CD8-positive, alpha-beta memory T cell (primary cell): ENCODE measurements at regions not wholly inside any gene's neighbourhood (a gene's known extent, or its start where the extent isn't known, plus 50 kb on each side); places are given as distances from the start of the nearest gene placed in this dataset.

ENCODE experiments used
- CTCF ChIA-PET: fragments of 350-600 bp; sonication (Branson Sonifier 250); formaldehyde crosslinking; loops from one replicate; lab custom pipeline; 2021; ENCODE audit warnings: antibody characterized with exemption; lab: Charles Lee
- POLR2A ChIA-PET: fragments of 350-600 bp; sonication (Branson Sonifier 250); formaldehyde crosslinking; loops from one replicate; lab custom pipeline; 2021; ENCODE audit warnings: antibody characterized with exemption; lab: Charles Lee
- DNase-seq, 5 donors: peaks; one replicate each; pipeline versions ENCODE4 v3.0.0 to v3.0.0-alpha.2; 2020 to 2022; ENCODE audit warnings: mixed read lengths in 1 of 5
- H3K27ac ChIP-seq: one replicate; pipeline ENCODE4 v1.7.0; 2013; ENCODE audit warnings: low read depth, mild to moderate bottlenecking, low read length, moderate library complexity
- H3K27me3 ChIP-seq: 2 replicates; pipeline ENCODE4 v1.7.0; 2013; ENCODE audit warnings: low read length, mild to moderate bottlenecking; ENCODE audit not compliant: insufficient read depth, poor library complexity, severe bottlenecking
- H3K36me3 ChIP-seq: 2 replicates; pipeline ENCODE4 v1.7.0; 2013; ENCODE audit warnings: mild to moderate bottlenecking, low read length, moderate library complexity; ENCODE audit not compliant: insufficient read depth
- H3K4me1 ChIP-seq: 2 replicates; pipeline ENCODE4 v1.7.0; 2013; ENCODE audit warnings: mild to moderate bottlenecking, low read length, moderate library complexity; ENCODE audit not compliant: insufficient read depth
- H3K4me3 ChIP-seq: 2 replicates; pipeline ENCODE4 v1.7.0; 2013; ENCODE audit warnings: mild to moderate bottlenecking, low read length
- H3K9me3 ChIP-seq: 2 replicates; pipeline ENCODE4 v1.7.0; 2013; ENCODE audit warnings: mild to moderate bottlenecking, low read length
- H3K27ac Mint-ChIP-seq, 8 donors: one replicate each; pipeline ENCODE4 v1.8.0; 2020 to 2021; ENCODE audit warnings: mixed read lengths in 8 of 8, mild to moderate bottlenecking in 6 of 8, inconsistent platforms in 3 of 8, moderate library complexity in 3 of 8
- H3K27me3 Mint-ChIP-seq, 2 donors: one replicate each; pipeline ENCODE4 v1.8.0; 2020 to 2021; ENCODE audit warnings: mixed read lengths in 2 of 2, mild to moderate bottlenecking in 1 of 2, moderate library complexity in 1 of 2
- H3K36me3 Mint-ChIP-seq, 3 donors: one replicate each; pipeline ENCODE4 v1.8.0; 2020 to 2021; ENCODE audit warnings: mixed read lengths in 3 of 3, inconsistent platforms in 1 of 3, mild to moderate bottlenecking in 1 of 3
- H3K4me1 Mint-ChIP-seq, 3 donors: one replicate each; pipeline ENCODE4 v1.8.0; 2020 to 2021; ENCODE audit warnings: mixed read lengths in 3 of 3, inconsistent platforms in 1 of 3, mild to moderate bottlenecking in 1 of 3
- H3K4me3 Mint-ChIP-seq, 7 donors: one replicate each; pipeline ENCODE4 v1.8.0; 2020 to 2021; ENCODE audit warnings: mixed read lengths in 7 of 7, mild to moderate bottlenecking in 6 of 7, moderate library complexity in 4 of 7, inconsistent platforms in 2 of 7
- H3K9me3 Mint-ChIP-seq, 5 donors: one replicate each; pipeline ENCODE4 v1.8.0; 2020 to 2022; ENCODE audit warnings: mixed read lengths in 5 of 5, mild to moderate bottlenecking in 3 of 5, moderate library complexity in 2 of 5, inconsistent platforms in 1 of 5

GRCh38 chr1:105678334-105678733 is 1378.1 kb upstream of the PRMT6 start:
- no peak overlapping the region for H3K4me3 Mint-ChIP-seq
- no peaks in the 10 kb centered on the region for H3K36me3 ChIP-seq
- no peaks in the 10 kb centered on the region for H3K36me3 Mint-ChIP-seq
- peaks cover 0 to 2% of the 10 kb centered on the region in 2 donors for H3K27me3 Mint-ChIP-seq
- DNase-seq: no peak
- no peaks in the 10 kb centered on the region for H3K4me1 Mint-ChIP-seq
- no peak overlapping the region for H3K4me3 ChIP-seq
- ChIA-PET POLR2A (no interaction called here), CTCF (no interaction called here)
- no peaks in the 10 kb centered on the region for H3K4me1 ChIP-seq
- no peaks in the 10 kb centered on the region for H3K9me3 ChIP-seq
- H3K27ac Mint-ChIP-seq: no peak overlapping the region
- H3K27ac ChIP-seq: no peak overlapping the region
- peaks cover 0 to 21% (median 14%) of the 10 kb centered on the region in 5 donors for H3K9me3 Mint-ChIP-seq
- H3K27me3 ChIP-seq: no peaks in the 10 kb centered on the region

GRCh38 chr1:105684714-105685113 is 1371.8 kb upstream of the PRMT6 start:
- no peak for DNase-seq
- H3K9me3 Mint-ChIP-seq: peaks cover 10 to 28% (median 22%) of the 10 kb centered on the region in 5 donors
- Histone ChIP-seq H3K9me3 (no peaks in the 10 kb centered on the region), H3K4me1 (no peaks in the 10 kb centered on the region), H3K36me3 (no peaks in the 10 kb centered on the region), H3K4me3 (no peak overlapping the region), H3K27ac (no peak overlapping the region), H3K27me3 (no peaks in the 10 kb centered on the region)
- no peaks in the 10 kb centered on the region for H3K36me3 Mint-ChIP-seq
- H3K4me3 Mint-ChIP-seq: no peak overlapping the region
- H3K4me1 Mint-ChIP-seq: no peaks in the 10 kb centered on the region
- POLR2A ChIA-PET: no interaction called here
- H3K27me3 Mint-ChIP-seq: no peaks in the 10 kb centered on the region
- CTCF ChIA-PET: no interaction called here
- H3K27ac Mint-ChIP-seq: no peak overlapping the region

GRCh38 chr1:105686026-105686425 is 1370.4 kb upstream of the PRMT6 start:
- no peak for DNase-seq
- ChIA-PET POLR2A (no interaction called here), CTCF (interaction anchor here (1.4 kb wide), 1 partner anchor 10 kb away, joined by 3 read pairs; no protein-coding TSS in a partner anchor)
- H3K27me3 ChIP-seq: no peaks in the 10 kb centered on the region
- no peaks in the 10 kb centered on the region for H3K36me3 ChIP-seq
- H3K27ac ChIP-seq: no peak overlapping the region
- no peaks in the 10 kb centered on the region for H3K27me3 Mint-ChIP-seq
- H3K9me3 Mint-ChIP-seq: peaks cover 10 to 21% (median 16%) of the 10 kb centered on the region in 5 donors
- no peaks in the 10 kb centered on the region for H3K36me3 Mint-ChIP-seq
- H3K9me3 ChIP-seq: peaks cover 3% of the 10 kb centered on the region
- no peak overlapping the region for H3K4me3 ChIP-seq
- no peak overlapping the region for H3K27ac Mint-ChIP-seq
- H3K4me1 Mint-ChIP-seq: no peaks in the 10 kb centered on the region
- H3K4me1 ChIP-seq: no peaks in the 10 kb centered on the region
- H3K4me3 Mint-ChIP-seq: no peak overlapping the region

GRCh38 chr1:105686874-105687690 is 1369.4 kb upstream of the PRMT6 start:
- ChIA-PET CTCF (interaction anchor here (1.4 kb wide), 1 partner anchor 11 kb away, joined by 3 read pairs; no protein-coding TSS in a partner anchor), POLR2A (no interaction called here)
- no peaks in the 10 kb centered on the region for H3K4me1 ChIP-seq

GRCh38 chr1:105700723-105701122 is 1355.8 kb upstream of the PRMT6 start:
- ChIA-PET POLR2A (no interaction called here), CTCF (no interaction called here)
- Mint-ChIP-seq H3K4me3 (no peak overlapping the region), H3K36me3 (no peaks in the 10 kb centered on the region), H3K4me1 (no peaks in the 10 kb centered on the region), H3K27ac (no peak overlapping the region), H3K9me3 (peaks cover 4 to 21% (median 13%) of the 10 kb centered on the region in 5 donors), H3K27me3 (no peaks in the 10 kb centered on the region)
- H3K4me1 ChIP-seq: no peaks in the 10 kb centered on the region
- no peaks in the 10 kb centered on the region for H3K36me3 ChIP-seq
- no peaks in the 10 kb centered on the region for H3K9me3 ChIP-seq
- DNase-seq: no peak
- H3K27ac ChIP-seq: no peak overlapping the region
- no peaks in the 10 kb centered on the region for H3K27me3 ChIP-seq
- H3K4me3 ChIP-seq: no peak overlapping the region

More at GRCh38 chr1:105686874-105687690, 1369.4 kb upstream of the PRMT6 start:
- no peaks in the 10 kb centered on the region for H3K36me3 Mint-ChIP-seq
- peak in 1 of 5 donors; percentile 33 for DNase-seq
- no peaks in the 10 kb centered on the region for H3K27me3 Mint-ChIP-seq
- H3K27ac ChIP-seq: no peak overlapping the region
- no peak overlapping the region for H3K27ac Mint-ChIP-seq
- H3K9me3 Mint-ChIP-seq: peaks cover 10 to 22% (median 18%) of the 10 kb centered on the region in 5 donors
- no peaks in the 10 kb centered on the region for H3K27me3 ChIP-seq
- H3K36me3 ChIP-seq: no peaks in the 10 kb centered on the region
- no peak overlapping the region for H3K4me3 Mint-ChIP-seq
- H3K4me1 Mint-ChIP-seq: no peaks in the 10 kb centered on the region
- peaks cover 3% of the 10 kb centered on the region for H3K9me3 ChIP-seq
- no peak overlapping the region for H3K4me3 ChIP-seq

GRCh38 chr1:105724286-105724685 is 1332.2 kb upstream of the PRMT6 start:
- no peaks in the 10 kb centered on the region for H3K27me3 ChIP-seq
- ChIA-PET POLR2A (no interaction called here), CTCF (no interaction called here)
- Mint-ChIP-seq H3K9me3 (peaks cover 2 to 52% (median 11%) of the 10 kb centered on the region in 5 donors), H3K4me1 (no peaks in the 10 kb centered on the region), H3K27me3 (no peaks in the 10 kb centered on the region), H3K36me3 (no peaks in the 10 kb centered on the region), H3K4me3 (no peak overlapping the region), H3K27ac (no peak overlapping the region)
- no peak overlapping the region for H3K27ac ChIP-seq
- no peak overlapping the region for H3K4me3 ChIP-seq
- H3K36me3 ChIP-seq: no peaks in the 10 kb centered on the region
- H3K4me1 ChIP-seq: no peaks in the 10 kb centered on the region
- H3K9me3 ChIP-seq: no peaks in the 10 kb centered on the region
- DNase-seq: no peak

- Mint-ChIP-seq H3K36me3 (no peaks in the 10 kb centered on the region), H3K27ac (no peak overlapping the region), H3K27me3 (no peaks in the 10 kb centered on the region), H3K4me1 (no peaks in the 10 kb centered on the region), H3K4me3 (no peak overlapping the region), H3K9me3 (peaks cover 5 to 44% (median 8%) of the 10 kb centered on the region in 5 donors)
- Histone ChIP-seq H3K27ac (no peak overlapping the region), H3K9me3 (no peaks in the 10 kb centered on the region), H3K4me3 (no peak overlapping the region), H3K27me3 (no peaks in the 10 kb centered on the region), H3K36me3 (no peaks in the 10 kb centered on the region), H3K4me1 (no peaks in the 10 kb centered on the region)
- CTCF ChIA-PET: no interaction called here
- no peak for DNase-seq
- POLR2A ChIA-PET: no interaction called here
Measured at GRCh38 chr1:105730701-105731100, 1325.8 kb upstream of the PRMT6 start.

- H3K4me3 ChIP-seq: no peak overlapping the region
- no peaks in the 10 kb centered on the region for H3K36me3 ChIP-seq
- H3K4me3 Mint-ChIP-seq: no peak overlapping the region
- H3K4me1 Mint-ChIP-seq: no peaks in the 10 kb centered on the region
- no peaks in the 10 kb centered on the region for H3K36me3 Mint-ChIP-seq
- no peaks in the 10 kb centered on the region for H3K4me1 ChIP-seq
- CTCF ChIA-PET: no interaction called here
- H3K27me3 ChIP-seq: no peaks in the 10 kb centered on the region
- H3K9me3 Mint-ChIP-seq: peaks cover 5 to 42% (median 11%) of the 10 kb centered on the region in 5 donors
- no peak overlapping the region for H3K27ac Mint-ChIP-seq
- no peaks in the 10 kb centered on the region for H3K9me3 ChIP-seq
- H3K27me3 Mint-ChIP-seq: no peaks in the 10 kb centered on the region
- DNase-seq: no peak
- POLR2A ChIA-PET: no interaction called here
- no peak overlapping the region for H3K27ac ChIP-seq
Measured at GRCh38 chr1:105736349-105736748, 1320.1 kb upstream of the PRMT6 start.
